Hepatocyte (in vitro differentiated cells): ENCODE measurements at regions not wholly inside any gene's neighbourhood (a gene's known extent, or its start where the extent isn't known, plus 50 kb on each side); places are given as distances from the start of the nearest gene placed in this dataset.

Source experiments
- DNase-seq: peaks from one replicate; pipeline ENCODE4 v3.0.0-alpha.2; 2016; ENCODE audit warnings: low spot score
- H2AFZ ChIP-seq: fragments of 200-600 bp; sonication (generic); 2 replicates; pipeline ENCODE4 v1.6.0; 2016; ENCODE audit warnings: antibody characterized with exemption, mild to moderate bottlenecking
- H3K27ac ChIP-seq: fragments of 200-600 bp; sonication (generic); 2 replicates; pipeline ENCODE4 v1.5.1; 2016; ENCODE audit warnings: mild to moderate bottlenecking
- H3K27me3 ChIP-seq: fragments of 200-600 bp; sonication (generic); 2 replicates; pipeline ENCODE4 v1.6.1; 2016
- H3K36me3 ChIP-seq: fragments of 200-600 bp; sonication (generic); replicated peaks from 2 replicates; pipeline ENCODE4 v1.5.1; 2016; ENCODE audit warnings: low read depth; ENCODE audit not compliant: insufficient read depth
- H3K4me1 ChIP-seq: fragments of 200-600 bp; sonication (generic); 2 replicates; pipeline ENCODE4 v1.5.1; 2016; ENCODE audit warnings: mild to moderate bottlenecking, moderate library complexity; ENCODE audit not compliant: insufficient read depth
- H3K4me2 ChIP-seq: fragments of 200-600 bp; sonication (generic); 2 replicates; pipeline ENCODE4 v1.6.0; 2016
- H3K4me3 ChIP-seq: fragments of 200-600 bp; sonication (generic); 2 replicates; pipeline ENCODE4 v1.5.1; 2016; ENCODE audit warnings: mild to moderate bottlenecking
- H3K79me2 ChIP-seq: fragments of 200-600 bp; sonication (generic); 2 replicates; pipeline ENCODE4 v1.6.0; 2017; ENCODE audit warnings: mild to moderate bottlenecking
- H3K9me2 ChIP-seq: fragments of 200-600 bp; sonication (generic); replicated peaks from 2 replicates; pipeline ENCODE4 v1.6.0; 2017; ENCODE audit warnings: mild to moderate bottlenecking; ENCODE audit not compliant: insufficient read depth
- H3K9me3 ChIP-seq: fragments of 200-600 bp; sonication (generic); 2 replicates; pipeline ENCODE4 v1.5.1; 2016; ENCODE audit warnings: low read depth, mild to moderate bottlenecking
- H4K20me1 ChIP-seq: fragments of 200-600 bp; sonication (generic); 2 replicates; pipeline ENCODE4 v1.6.0; 2016; ENCODE audit warnings: mild to moderate bottlenecking; ENCODE audit not compliant: insufficient read depth, poor library complexity, severe bottlenecking
- CTCF ChIP-seq: fragments of 200-600 bp; sonication (generic); IDR thresholded peaks from 2 replicates; pipeline ENCODE4 v1.5.1; 2016; ENCODE audit warnings: antibody characterized with exemption, mild to moderate bottlenecking; ENCODE audit not compliant: poor library complexity
- EZH2 ChIP-seq: fragments of 200-600 bp; sonication (generic); IDR thresholded peaks from 2 replicates; pipeline ENCODE4 v1.6.1; 2016; ENCODE audit warnings: antibody characterized with exemption, mild to moderate bottlenecking, borderline replicate concordance
- EZH2phosphoT487 ChIP-seq: fragments of 200-600 bp; sonication (generic); IDR thresholded peaks from one replicate; pipeline ENCODE4 v1.6.1; 2018; ENCODE audit warnings: antibody characterized with exemption, mild to moderate bottlenecking, low read depth, moderate library complexity; ENCODE audit not compliant: unreplicated experiment, severe bottlenecking
- WGBS: methylation state at CpG from one replicate; pipeline ENCODE4 v1.1.6; 2016; ENCODE audit warnings: low lambda C conversion rate; ENCODE audit errors: missing lambda C conversion rate; 5-methylcytosine and 5-hydroxymethylcytosine counted together

GRCh38 chr6:134474955-134475354, 157.0 kb upstream of the SGK1 start:
- no peak for DNase-seq
- Histone ChIP-seq H3K9me3 (no peaks in the 10 kb centered on the region), H3K4me1 (no peaks in the 10 kb centered on the region), H4K20me1 (no peaks in the 10 kb centered on the region), H3K4me3 (no peak overlapping the region), H3K36me3 (no peaks in the 10 kb centered on the region), H3K27ac (no peak overlapping the region), H3K79me2 (no peaks in the 10 kb centered on the region), H2AFZ (no peak overlapping the region), H3K27me3 (no peaks in the 10 kb centered on the region), H3K4me2 (no peak overlapping the region), H3K9me2 (no peaks in the 10 kb centered on the region)
- TF ChIP-seq EZH2 (no peak), EZH2phosphoT487 (no peak), CTCF (no peak)
- WGBS = 89% methylated on average over 9 of the region's 9 CpGs

- 92% methylated on average over 1 of the region's 1 CpG for WGBS
- H3K27ac ChIP-seq = no peak overlapping the region
- H3K4me2 ChIP-seq = no peak overlapping the region
Measured at GRCh38 chr6:134472661-134473060, 154.7 kb upstream of the SGK1 start.

GRCh38 chr6:134472046-134472445, 154.1 kb upstream of the SGK1 start:
- no peaks in the 10 kb centered on the region for H3K79me2 ChIP-seq
- H3K4me3 ChIP-seq = no peak overlapping the region
- no peak overlapping the region for H3K27ac ChIP-seq
- no peak overlapping the region for H2AFZ ChIP-seq
- H3K27me3 ChIP-seq = no peaks in the 10 kb centered on the region
- WGBS = 78% methylated on average over 3 of the region's 3 CpGs
- H3K9me2 ChIP-seq = no peaks in the 10 kb centered on the region
- no peaks in the 10 kb centered on the region for H4K20me1 ChIP-seq
- TF ChIP-seq CTCF = no peak
- no peak for TF ChIP-seq EZH2
- TF ChIP-seq EZH2phosphoT487 = no peak
- no peaks in the 10 kb centered on the region for H3K9me3 ChIP-seq
- no peaks in the 10 kb centered on the region for H3K36me3 ChIP-seq
- no peak overlapping the region for H3K4me2 ChIP-seq
- peaks cover 15% of the 10 kb centered on the region for H3K4me1 ChIP-seq
- DNase-seq = no peak

More at GRCh38 chr6:134472661-134473060, 154.7 kb upstream of the SGK1 start:
- Histone ChIP-seq H3K27me3 (no peaks in the 10 kb centered on the region), H3K4me3 (no peak overlapping the region), H3K4me1 (peaks cover 11% of the 10 kb centered on the region), H2AFZ (no peak overlapping the region), H3K9me2 (no peaks in the 10 kb centered on the region), H3K9me3 (no peaks in the 10 kb centered on the region), H3K36me3 (no peaks in the 10 kb centered on the region), H3K79me2 (no peaks in the 10 kb centered on the region), H4K20me1 (no peaks in the 10 kb centered on the region)
- no peak for TF ChIP-seq EZH2phosphoT487
- no peak for TF ChIP-seq EZH2
- TF ChIP-seq CTCF = no peak
- no peak for DNase-seq

GRCh38 chr6:134470457-134470975, 152.6 kb upstream of the SGK1 start:
- no peaks in the 10 kb centered on the region for H3K36me3 ChIP-seq
- no peak overlapping the region for H3K4me2 ChIP-seq
- H3K4me3 ChIP-seq = no peak overlapping the region
- H2AFZ ChIP-seq = no peak overlapping the region
- H3K27ac ChIP-seq = no peak overlapping the region
- H3K79me2 ChIP-seq = no peaks in the 10 kb centered on the region
- no peaks in the 10 kb centered on the region for H3K9me3 ChIP-seq
- TF ChIP-seq EZH2phosphoT487 (no peak), CTCF (no peak), EZH2 (no peak)
- H3K9me2 ChIP-seq = no peaks in the 10 kb centered on the region
- H3K27me3 ChIP-seq = no peaks in the 10 kb centered on the region
- peaks cover 29% of the 10 kb centered on the region for H3K4me1 ChIP-seq
- no peaks in the 10 kb centered on the region for H4K20me1 ChIP-seq
- 88% methylated on average over 3 of the region's 3 CpGs for WGBS
- DNase-seq = no peak
